CD4-positive, CD25-positive, alpha-beta regulatory T cell (primary cell): ENCODE measurements at regions not wholly inside any gene's neighbourhood (a gene's known extent, or its start where the extent isn't known, plus 50 kb on each side); places are given as distances from the start of the nearest gene placed in this dataset.
A peak's percentile ranks its signal among the peaks of the same experiment; 100 is the strongest.
"Not testable (repeated sequence)": the region's sequence is repeated elsewhere in the genome, so short reads cannot be mapped to it uniquely, and the experiment has no call there.

ENCODE experiments used
- ATAC-seq, 2 donors: fragments of 150-1000 bp; cut with Tn5 transposase; one replicate each; pipeline ENCODE4 v1.10.0; 2021; ENCODE audit warnings: low read depth in 2 of 2, moderate number of reproducible peaks in 2 of 2, moderate library complexity in 1 of 2
- DNase-seq, 3 donors: peaks; one replicate each; pipeline versions ENCODE4 v3.0.0 to v3.0.0-alpha.2; 2012 to 2022; ENCODE audit warnings: mixed read lengths in 1 of 3
- H3K27ac ChIP-seq: one replicate; pipeline ENCODE4 v1.7.0; 2013; ENCODE audit warnings: mild to moderate bottlenecking, low read length; ENCODE audit not compliant: insufficient read depth, poor library complexity, severe bottlenecking
- H3K27me3 ChIP-seq: one replicate; pipeline ENCODE4 v1.7.0; 2013; ENCODE audit warnings: low read length; ENCODE audit not compliant: control insufficient read depth, insufficient read depth
- H3K36me3 ChIP-seq: one replicate; pipeline ENCODE4 v1.7.0; 2013; ENCODE audit warnings: mild to moderate bottlenecking, low read length, moderate library complexity; ENCODE audit not compliant: control insufficient read depth, insufficient read depth
- H3K4me1 ChIP-seq: 2 replicates; pipeline ENCODE4 v1.7.0; 2013; ENCODE audit warnings: mild to moderate bottlenecking, low read length; ENCODE audit not compliant: insufficient read depth, control insufficient read depth, poor library complexity, severe bottlenecking
- H3K4me3 ChIP-seq: one replicate; pipeline ENCODE4 v1.7.0; 2013; ENCODE audit warnings: low read depth, mild to moderate bottlenecking, low read length, moderate library complexity
- H3K9me3 ChIP-seq, 2 experiments: 1 replicate in 1 of 2; 2 replicates in 1 of 2; pipeline ENCODE4 v1.7.0; 2013; ENCODE audit warnings: low read length in 2 of 2, mild to moderate bottlenecking in 1 of 2, moderate library complexity in 1 of 2; ENCODE audit not compliant: control insufficient read depth in 2 of 2
- H3K27ac Mint-ChIP-seq, 3 donors: one replicate each; pipeline ENCODE4 v1.8.0; 2020 to 2022; ENCODE audit warnings: mild to moderate bottlenecking in 3 of 3, mixed read lengths in 3 of 3, moderate library complexity in 2 of 3
- H3K27me3 Mint-ChIP-seq: one replicate; pipeline ENCODE4 v1.8.0; 2022; ENCODE audit warnings: mild to moderate bottlenecking, mixed read lengths
- H3K36me3 Mint-ChIP-seq: one replicate; pipeline ENCODE4 v1.8.0; 2020; ENCODE audit warnings: mixed read lengths
- H3K4me1 Mint-ChIP-seq, 4 donors: one replicate each; pipeline ENCODE4 v1.8.0; 2020 to 2022; ENCODE audit warnings: mixed read lengths in 4 of 4, mild to moderate bottlenecking in 1 of 4
- H3K4me3 Mint-ChIP-seq, 4 donors: one replicate each; pipeline ENCODE4 v1.8.0; 2020 to 2022; ENCODE audit warnings: mild to moderate bottlenecking in 4 of 4, mixed read lengths in 4 of 4, moderate library complexity in 3 of 4
- H3K9me3 Mint-ChIP-seq, 7 donors: one replicate each; pipeline ENCODE4 v1.8.0; 2020 to 2022; ENCODE audit warnings: mixed read lengths in 7 of 7, mild to moderate bottlenecking in 3 of 7, moderate library complexity in 2 of 7

DNA sequence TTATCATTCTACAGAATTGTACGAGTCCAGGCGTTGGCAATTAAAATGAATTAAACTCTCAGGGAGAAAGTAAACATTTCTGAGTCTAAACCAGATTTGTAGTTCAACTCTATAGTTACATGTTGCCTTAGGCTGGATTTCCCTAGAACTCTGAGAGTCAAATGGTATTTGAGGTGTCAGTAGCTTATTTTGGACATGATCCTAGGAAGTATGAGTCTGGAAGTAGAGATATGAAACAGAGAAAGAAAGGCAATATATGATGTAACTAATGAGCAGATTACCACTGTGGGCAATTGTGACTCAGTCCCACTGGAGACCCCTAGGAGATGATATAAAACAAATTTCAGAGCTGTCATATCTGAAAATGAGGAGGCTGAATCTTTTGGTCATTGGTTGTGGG lies 199.1 kb upstream of the UBE2E3 start:
- DNase-seq: no peak
- no peak overlapping the region for H3K27ac ChIP-seq
- no peaks in the 10 kb centered on the region for H3K4me1 Mint-ChIP-seq
- H3K9me3 Mint-ChIP-seq: peaks cover 0 to 11% (median 8%) of the 10 kb centered on the region in 7 donors
- no peak overlapping the region for H3K4me3 ChIP-seq
- H3K36me3 ChIP-seq: no peaks in the 10 kb centered on the region
- no peaks in the 10 kb centered on the region for H3K36me3 Mint-ChIP-seq
- H3K9me3 ChIP-seq: no peaks in the 10 kb centered on the region
- H3K27me3 ChIP-seq: no peaks in the 10 kb centered on the region
- ATAC-seq: no peak
- no peaks in the 10 kb centered on the region for H3K4me1 ChIP-seq
- H3K27me3 Mint-ChIP-seq: no peaks in the 10 kb centered on the region
- H3K4me3 Mint-ChIP-seq: no peak overlapping the region
- H3K27ac Mint-ChIP-seq: no peak overlapping the region

GRCh38 chr2:180778291-180778690 lies 202.1 kb upstream of the UBE2E3 start:
- no peak overlapping the region for H3K27ac ChIP-seq
- Mint-ChIP-seq H3K27me3 (no peaks in the 10 kb centered on the region), H3K36me3 (no peaks in the 10 kb centered on the region), H3K27ac (no peak overlapping the region), H3K4me1 (no peaks in the 10 kb centered on the region), H3K4me3 (no peak overlapping the region), H3K9me3 (peaks cover 0 to 8% (median 2%) of the 10 kb centered on the region in 7 donors)
- H3K36me3 ChIP-seq: no peaks in the 10 kb centered on the region
- H3K4me3 ChIP-seq: no peak overlapping the region
- no peaks in the 10 kb centered on the region for H3K9me3 ChIP-seq
- DNase-seq: no peak
- no peaks in the 10 kb centered on the region for H3K4me1 ChIP-seq
- H3K27me3 ChIP-seq: no peaks in the 10 kb centered on the region
- ATAC-seq: no peak

DNA sequence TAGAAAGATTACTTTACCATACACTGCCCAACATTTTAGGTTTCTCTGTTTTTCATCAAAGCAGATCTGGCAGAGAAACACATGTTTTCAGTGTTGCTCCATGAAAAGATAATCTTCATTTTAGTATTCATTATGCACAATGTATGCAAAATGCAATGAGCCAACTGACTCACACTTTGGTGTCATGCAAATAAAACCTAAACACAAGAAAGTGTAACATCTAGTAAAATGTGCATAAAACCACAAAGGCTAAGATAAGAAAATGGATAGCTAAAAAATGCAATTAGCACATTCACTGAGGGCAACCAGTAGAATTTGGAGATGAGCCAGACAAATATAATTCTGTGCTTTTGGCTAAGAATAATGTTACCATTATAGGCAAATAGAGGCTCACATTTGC lies 203.5 kb upstream of the UBE2E3 start:
- Histone ChIP-seq H3K4me1 (no peaks in the 10 kb centered on the region), H3K9me3 (no peaks in the 10 kb centered on the region), H3K27ac (no peak overlapping the region), H3K27me3 (no peaks in the 10 kb centered on the region), H3K4me3 (no peak overlapping the region), H3K36me3 (no peaks in the 10 kb centered on the region)
- H3K9me3 Mint-ChIP-seq: peaks cover 0 to 5% (median under 1%) of the 10 kb centered on the region in 7 donors
- H3K27me3 Mint-ChIP-seq: no peaks in the 10 kb centered on the region
- DNase-seq: no peak
- H3K4me3 Mint-ChIP-seq: no peak overlapping the region
- no peak overlapping the region for H3K27ac Mint-ChIP-seq
- no peaks in the 10 kb centered on the region for H3K36me3 Mint-ChIP-seq
- H3K4me1 Mint-ChIP-seq: no peaks in the 10 kb centered on the region
- no peak for ATAC-seq

DNA sequence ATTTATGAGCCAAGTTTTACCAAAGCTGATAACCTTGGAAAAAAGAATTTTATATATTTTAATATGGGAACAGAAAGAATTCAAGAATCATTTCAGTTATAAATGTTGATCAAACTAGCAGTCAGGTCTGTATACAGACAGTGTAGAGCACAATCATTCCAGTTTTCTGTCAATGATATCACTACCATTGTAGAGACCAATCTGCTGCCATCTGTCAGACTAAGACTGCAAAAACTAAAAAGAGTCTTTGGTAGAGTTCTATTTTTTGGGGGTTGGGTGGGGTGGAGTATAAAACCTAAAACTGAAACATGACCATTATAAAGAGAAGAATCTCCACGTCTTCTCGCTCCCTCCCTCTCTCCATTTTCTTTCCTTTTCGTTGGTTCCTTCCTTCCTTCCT lies 204.7 kb upstream of the UBE2E3 start:
- ATAC-seq: no peak
- Mint-ChIP-seq H3K27me3 (no peaks in the 10 kb centered on the region), H3K9me3 (peaks cover 0 to 2% (median 0%) of the 10 kb centered on the region in 7 donors), H3K36me3 (no peaks in the 10 kb centered on the region), H3K4me1 (no peaks in the 10 kb centered on the region), H3K4me3 (no peak overlapping the region), H3K27ac (no peak overlapping the region)
- no peak overlapping the region for H3K27ac ChIP-seq
- H3K4me3 ChIP-seq: no peak overlapping the region
- no peaks in the 10 kb centered on the region for H3K36me3 ChIP-seq
- H3K4me1 ChIP-seq: no peaks in the 10 kb centered on the region
- H3K27me3 ChIP-seq: no peaks in the 10 kb centered on the region
- H3K9me3 ChIP-seq: no peaks in the 10 kb centered on the region
- no peak for DNase-seq

- ATAC-seq, H3K4me3 ChIP-seq, H3K27ac Mint-ChIP-seq, H3K27me3 ChIP-seq, H3K4me1 ChIP-seq, DNase-seq, H3K9me3 Mint-ChIP-seq, H3K36me3 ChIP-seq, H3K27ac ChIP-seq, H3K4me1 Mint-ChIP-seq, H3K4me3 Mint-ChIP-seq, H3K9me3 ChIP-seq, H3K27me3 Mint-ChIP-seq, H3K36me3 Mint-ChIP-seq: not testable (repeated sequence)
Observed at GRCh38 chr2:180765316-180765715, 215.1 kb upstream of the UBE2E3 start.

DNA sequence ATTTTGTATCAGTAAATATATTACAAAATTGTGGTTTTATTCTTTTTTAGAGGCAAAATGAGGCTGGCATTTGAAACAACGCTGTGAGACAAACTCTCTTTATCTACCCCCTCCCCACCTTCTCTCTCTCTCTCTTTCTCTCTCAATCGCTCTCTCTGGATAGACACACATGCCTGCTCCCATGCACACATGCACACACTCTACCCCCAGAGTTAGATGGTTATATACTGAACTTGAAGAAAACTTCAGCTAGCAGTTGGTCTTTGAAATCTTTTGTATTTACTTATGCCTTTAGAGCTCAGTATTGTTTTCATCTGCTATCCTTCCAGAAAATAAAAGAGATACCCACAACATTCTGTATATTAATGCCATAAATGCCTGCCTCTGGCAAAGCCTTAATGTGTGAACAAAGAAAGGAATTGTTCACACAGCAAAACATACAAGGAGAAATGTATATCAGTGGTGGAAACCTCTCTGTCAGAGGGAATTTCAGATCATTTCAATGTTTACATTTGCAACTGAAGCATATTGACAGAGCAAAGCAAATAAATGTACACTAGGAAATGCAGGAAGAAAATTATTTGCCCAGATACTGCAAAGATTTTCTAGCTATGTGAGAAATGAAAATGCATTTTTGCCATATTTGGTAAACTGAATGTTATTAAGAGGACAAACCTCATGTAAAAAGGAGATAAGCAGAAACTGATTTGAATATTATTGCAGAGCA lies 217.0 kb upstream of the UBE2E3 start:
- no peak for ATAC-seq
- H3K27me3 Mint-ChIP-seq: peaks cover 4% of the 10 kb centered on the region
- Histone ChIP-seq H3K27me3 (no peaks in the 10 kb centered on the region), H3K36me3 (no peaks in the 10 kb centered on the region), H3K27ac (no peak overlapping the region), H3K4me1 (no peaks in the 10 kb centered on the region), H3K9me3 (no peaks in the 10 kb centered on the region), H3K4me3 (no peak overlapping the region)
- no peak overlapping the region for H3K27ac Mint-ChIP-seq
- H3K4me3 Mint-ChIP-seq: no peak overlapping the region
- no peak for DNase-seq
- H3K36me3 Mint-ChIP-seq: no peaks in the 10 kb centered on the region
- H3K4me1 Mint-ChIP-seq: no peaks in the 10 kb centered on the region
- H3K9me3 Mint-ChIP-seq: peaks cover 0 to 3% (median 1%) of the 10 kb centered on the region in 7 donors

DNA sequence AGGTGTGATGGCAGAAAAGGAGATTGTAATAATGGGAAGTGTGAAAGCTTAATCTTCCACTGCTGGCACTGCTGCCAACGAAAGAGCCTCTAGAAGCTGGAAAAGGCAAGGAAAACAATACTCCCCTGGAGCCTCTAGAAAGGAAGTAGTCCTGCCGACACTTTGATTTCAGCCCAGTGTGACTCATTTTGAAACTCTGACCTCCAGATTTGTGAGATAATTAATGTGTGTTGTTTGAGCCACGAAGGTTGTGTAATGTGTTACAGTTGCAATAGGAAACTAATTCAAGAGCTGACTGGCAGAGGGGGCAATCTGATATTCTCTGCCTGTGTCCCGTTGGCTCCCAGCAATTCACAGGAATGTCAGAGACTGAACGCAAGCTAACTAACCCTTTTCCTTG lies 219.2 kb upstream of the UBE2E3 start:
- DNase-seq (peak in 1 of 3 donors; percentile 1), ATAC-seq (no peak)
- H3K36me3 ChIP-seq: no peaks in the 10 kb centered on the region
- Mint-ChIP-seq H3K4me1 (no peaks in the 10 kb centered on the region), H3K27ac (no peak overlapping the region), H3K9me3 (peaks cover 0 to 3% (median 0%) of the 10 kb centered on the region in 7 donors), H3K36me3 (no peaks in the 10 kb centered on the region), H3K27me3 (peaks cover 4% of the 10 kb centered on the region), H3K4me3 (no peak overlapping the region)
- no peak overlapping the region for H3K27ac ChIP-seq
- H3K27me3 ChIP-seq: no peaks in the 10 kb centered on the region
- H3K9me3 ChIP-seq: no peaks in the 10 kb centered on the region
- no peaks in the 10 kb centered on the region for H3K4me1 ChIP-seq
- H3K4me3 ChIP-seq: no peak overlapping the region

GRCh38 chr2:180759631-180760030 lies 220.8 kb upstream of the UBE2E3 start:
- Histone ChIP-seq H3K4me3 (no peak overlapping the region), H3K27ac (no peak overlapping the region), H3K27me3 (no peaks in the 10 kb centered on the region), H3K36me3 (no peaks in the 10 kb centered on the region), H3K9me3 (no peaks in the 10 kb centered on the region), H3K4me1 (no peaks in the 10 kb centered on the region)
- H3K9me3 Mint-ChIP-seq: peaks cover 0 to 3% (median 0%) of the 10 kb centered on the region in 7 donors
- no peak overlapping the region for H3K27ac Mint-ChIP-seq
- ATAC-seq (no peak), DNase-seq (no peak)
- peaks cover 4% of the 10 kb centered on the region for H3K27me3 Mint-ChIP-seq
- H3K36me3 Mint-ChIP-seq: no peaks in the 10 kb centered on the region
- no peak overlapping the region for H3K4me3 Mint-ChIP-seq
- no peaks in the 10 kb centered on the region for H3K4me1 Mint-ChIP-seq
